Heart left ventricle (tissue), 13 donors: ENCODE measurements at regions not wholly inside any gene's neighbourhood (a gene's known extent, or its start where the extent isn't known, plus 50 kb on each side); places are given as distances from the start of the nearest gene placed in this dataset.

ENCODE experiments used
- CTCF ChIP-seq, 12 donors: fragments of 200-600 bp; sonication (generic) in 4 of 12; IDR thresholded peaks; one replicate each; pipeline versions ENCODE4 v1.5.0 to v1.8.0; 2018 to 2022; ENCODE audit warnings: antibody characterized with exemption in 12 of 12, mild to moderate bottlenecking in 5 of 12
- POLR2A ChIP-seq, 2 donors: fragments of 450-650 bp; IDR thresholded peaks; one replicate each; pipeline ENCODE4 v1.6.1; 2017; ENCODE audit warnings: antibody characterized with exemption in 2 of 2, mild to moderate bottlenecking in 2 of 2, moderate library complexity in 2 of 2
- donor health status: ischemic (EF 13 %, LVEDD 7.1; RV severe dilation, severe dysfunction).
- donor health status: DM: no; HTN: yes; CAD: no.
- donor health status: DM: no; HTN: no; CAD: no.
- donor health status: ischemic (EF 25% LVEDD 6.9; RV normal size, moderate dysfunction).
- donor health status: ischemic (EF 25% LVEDD 5.7; RV mildly dilated, moderate dysfunction).
- donor health status: ischemic (EF 35%, LVEDD 5.7; RV mildly dilated, moderate dysfunction).
- donor health status: nonischemic (EF 11% LVEDD 7.7; RV severe dilation, severe dysfunction).
- donor health status: DM: yes; HTN: yes; CAD: no.
- donor health status: PGD.
- donor health status: ischemic (EF 29% LVEDD 5.4; RV normal size, mild dysfunction).
- donor health status: nonischemic (EF 23%, LVEDD 6.1; RV moderate dilation, normal function).

GRCh38 chr6:113755449-113756289 is 101.5 kb upstream of the MARCKS start:
- TF ChIP-seq CTCF (IDR thresholded peaks at IDR 0.05): no peak
- no peak for TF ChIP-seq POLR2A (IDR thresholded peaks at IDR 0.05)
